ENCODE measurements at regions not wholly inside any gene's neighbourhood (a gene's known extent, or its start where the extent isn't known, plus 50 kb on each side); places are given as distances from the start of the nearest gene placed in this dataset.
"Not testable (repeated sequence)": the region's sequence is repeated elsewhere in the genome, so short reads cannot be mapped to it uniquely, and the experiment has no call there.

GRCh38 chr5:145396888-145397287, 438.3 kb downstream of the PRELID2 start:
- intact Hi-C loops (cut with micrococcal nuclease), result no loop called here
- BruUV-seq (replicated peaks), result no TSS peak

GRCh38 chr5:145395151-145395550, 440.0 kb downstream of the PRELID2 start:
- intact Hi-C loops (cut with micrococcal nuclease); FAIRE-seq; H3K27me3 ChIP-seq (ENCODE audit: control insufficient read depth in 2 of 2, insufficient read depth in 2 of 2, low read length in 2 of 2); H3K4me2 ChIP-seq (ENCODE audit: insufficient read depth, low read length); ATAC-seq; CTCF ChIA-PET (ENCODE audit: low intra/inter-chr PET ratio); DNase-seq (ENCODE audit: extremely low read depth in 1 of 4, low spot score in 3 of 4); H3K9ac ChIP-seq (ENCODE audit: insufficient read depth in 1 of 2, low read depth in 2 of 2, low read length in 2 of 2); H3K4me3 ChIP-seq; POLR2A ChIA-PET; H3K79me2 ChIP-seq (ENCODE audit: control insufficient read depth, insufficient read depth, low read length); H2AFZ ChIP-seq (ENCODE audit: low read depth, low read length); H4K20me1 ChIP-seq (replicated peaks; ENCODE audit: control insufficient read depth, insufficient read depth, low read length); H3K36me3 ChIP-seq (ENCODE audit: control insufficient read depth, insufficient read depth, low read length); H3K9me1 ChIP-seq (ENCODE audit: control insufficient read depth, insufficient read depth, low read length); H3K9me3 ChIP-seq (replicated peaks; ENCODE audit: control insufficient read depth, insufficient read depth, low read depth, low read length); BruUV-seq (replicated peaks); H3K27ac ChIP-seq (ENCODE audit: extremely low read depth, low read depth, low read length); in situ Hi-C loops (cut with MboI); H3K4me1 ChIP-seq (replicated peaks in 1 of 2; ENCODE audit: control insufficient read depth in 2 of 2, insufficient read depth in 2 of 2, low read length in 2 of 2): not testable (repeated sequence)
- WGBS (ENCODE audit: insufficient coverage, low coverage, missing lambda C conversion rate), result 0% methylated on average over 7 of the region's 7 CpGs

More at GRCh38 chr5:145396888-145397287, 438.3 kb downstream of the PRELID2 start:
- no peak for TF ChIP-seq MCM2 (IDR thresholded peaks at IDR 0.05; ENCODE audit: low read depth)
- TF ChIP-seq SMARCB1 (IDR thresholded peaks at IDR 0.05; ENCODE audit: insufficient read length, low read depth), result no peak
- TF ChIP-seq CTCFL (IDR thresholded peaks at IDR 0.05; ENCODE audit: borderline replicate concordance, insufficient read depth, low read depth, low read length, poor library complexity, severe bottlenecking), result no peak
- TF ChIP-seq HDAC2 (IDR thresholded peaks at IDR 0.05), result no peak
- no peak for TF ChIP-seq MITF (IDR thresholded peaks at IDR 0.05)
- TF ChIP-seq ZNF24 (IDR thresholded peaks at IDR 0.05), result no peak
- ChIA-PET CTCF (ENCODE audit: low intra/inter-chr PET ratio) (no interaction called here), POLR2A (no interaction called here)
- Histone ChIP-seq H3K4me3 (no peak overlapping the region), H3K9ac (ENCODE audit: insufficient read depth in 1 of 2, low read depth in 2 of 2, low read length in 2 of 2) (no peak overlapping the region), H4K20me1 (replicated peaks; ENCODE audit: control insufficient read depth, insufficient read depth, low read length) (no peaks in the 10 kb centered on the region), H3K4me1 (replicated peaks in 1 of 2; ENCODE audit: control insufficient read depth in 2 of 2, insufficient read depth in 2 of 2, low read length in 2 of 2) (no peaks in the 10 kb centered on the region), H2AFZ (ENCODE audit: low read depth, low read length) (no peak overlapping the region), H3K4me2 (ENCODE audit: insufficient read depth, low read length) (no peak overlapping the region), H3K27ac (ENCODE audit: extremely low read depth, low read depth, low read length) (no peak overlapping the region), H3K79me2 (ENCODE audit: control insufficient read depth, insufficient read depth, low read length) (no peaks in the 10 kb centered on the region), H3K27me3 (ENCODE audit: control insufficient read depth in 2 of 2, insufficient read depth in 2 of 2, low read length in 2 of 2) (no peaks in the 10 kb centered on the region), H3K36me3 (ENCODE audit: control insufficient read depth, insufficient read depth, low read length) (no peaks in the 10 kb centered on the region), H3K9me1 (ENCODE audit: control insufficient read depth, insufficient read depth, low read length) (no peaks in the 10 kb centered on the region), H3K9me3 (replicated peaks; ENCODE audit: control insufficient read depth, insufficient read depth, low read depth, low read length) (no peaks in the 10 kb centered on the region)
- in situ Hi-C loops (cut with MboI), result no loop called here
- 0% methylated on average over 1 of the region's 1 CpG for WGBS (ENCODE audit: insufficient coverage, low coverage, missing lambda C conversion rate)
- no peak for DNase-seq (ENCODE audit: extremely low read depth in 1 of 4, low spot score in 3 of 4)
- ATAC-seq, result no peak
- no peak for FAIRE-seq

Data from K562 (cell line).